Hepatocyte (in vitro differentiated cells): ENCODE measurements at regions not wholly inside any gene's neighbourhood (a gene's known extent, or its start where the extent isn't known, plus 50 kb on each side); places are given as distances from the start of the nearest gene placed in this dataset.

Experiments
- DNase-seq: peaks from one replicate; pipeline ENCODE4 v3.0.0-alpha.2; 2016; ENCODE audit warnings: low spot score
- H2AFZ ChIP-seq: fragments of 200-600 bp; sonication (generic); 2 replicates; pipeline ENCODE4 v1.6.0; 2016; ENCODE audit warnings: antibody characterized with exemption, mild to moderate bottlenecking
- H3K27ac ChIP-seq: fragments of 200-600 bp; sonication (generic); 2 replicates; pipeline ENCODE4 v1.5.1; 2016; ENCODE audit warnings: mild to moderate bottlenecking
- H3K27me3 ChIP-seq: fragments of 200-600 bp; sonication (generic); 2 replicates; pipeline ENCODE4 v1.6.1; 2016
- H3K36me3 ChIP-seq: fragments of 200-600 bp; sonication (generic); replicated peaks from 2 replicates; pipeline ENCODE4 v1.5.1; 2016; ENCODE audit warnings: low read depth; ENCODE audit not compliant: insufficient read depth
- H3K4me1 ChIP-seq: fragments of 200-600 bp; sonication (generic); 2 replicates; pipeline ENCODE4 v1.5.1; 2016; ENCODE audit warnings: mild to moderate bottlenecking, moderate library complexity; ENCODE audit not compliant: insufficient read depth
- H3K4me2 ChIP-seq: fragments of 200-600 bp; sonication (generic); 2 replicates; pipeline ENCODE4 v1.6.0; 2016
- H3K4me3 ChIP-seq: fragments of 200-600 bp; sonication (generic); 2 replicates; pipeline ENCODE4 v1.5.1; 2016; ENCODE audit warnings: mild to moderate bottlenecking
- H3K79me2 ChIP-seq: fragments of 200-600 bp; sonication (generic); 2 replicates; pipeline ENCODE4 v1.6.0; 2017; ENCODE audit warnings: mild to moderate bottlenecking
- H3K9me2 ChIP-seq: fragments of 200-600 bp; sonication (generic); replicated peaks from 2 replicates; pipeline ENCODE4 v1.6.0; 2017; ENCODE audit warnings: mild to moderate bottlenecking; ENCODE audit not compliant: insufficient read depth
- H3K9me3 ChIP-seq: fragments of 200-600 bp; sonication (generic); 2 replicates; pipeline ENCODE4 v1.5.1; 2016; ENCODE audit warnings: low read depth, mild to moderate bottlenecking
- H4K20me1 ChIP-seq: fragments of 200-600 bp; sonication (generic); 2 replicates; pipeline ENCODE4 v1.6.0; 2016; ENCODE audit warnings: mild to moderate bottlenecking; ENCODE audit not compliant: insufficient read depth, poor library complexity, severe bottlenecking
- EZH2 ChIP-seq: fragments of 200-600 bp; sonication (generic); IDR thresholded peaks from 2 replicates; pipeline ENCODE4 v1.6.1; 2016; ENCODE audit warnings: antibody characterized with exemption, mild to moderate bottlenecking, borderline replicate concordance
- EZH2phosphoT487 ChIP-seq: fragments of 200-600 bp; sonication (generic); IDR thresholded peaks from one replicate; pipeline ENCODE4 v1.6.1; 2018; ENCODE audit warnings: antibody characterized with exemption, mild to moderate bottlenecking, low read depth, moderate library complexity; ENCODE audit not compliant: unreplicated experiment, severe bottlenecking
- WGBS: methylation state at CpG from one replicate; pipeline ENCODE4 v1.1.6; 2016; ENCODE audit warnings: low lambda C conversion rate; ENCODE audit errors: missing lambda C conversion rate; 5-methylcytosine and 5-hydroxymethylcytosine counted together
- TF ChIP-seq, protein P1 (sequence below): fragments of 200-600 bp; sonication (generic); IDR thresholded peaks from 2 replicates; pipeline ENCODE4 v1.5.1; 2016; ENCODE audit warnings: antibody characterized with exemption, mild to moderate bottlenecking; ENCODE audit not compliant: poor library complexity

DNA sequence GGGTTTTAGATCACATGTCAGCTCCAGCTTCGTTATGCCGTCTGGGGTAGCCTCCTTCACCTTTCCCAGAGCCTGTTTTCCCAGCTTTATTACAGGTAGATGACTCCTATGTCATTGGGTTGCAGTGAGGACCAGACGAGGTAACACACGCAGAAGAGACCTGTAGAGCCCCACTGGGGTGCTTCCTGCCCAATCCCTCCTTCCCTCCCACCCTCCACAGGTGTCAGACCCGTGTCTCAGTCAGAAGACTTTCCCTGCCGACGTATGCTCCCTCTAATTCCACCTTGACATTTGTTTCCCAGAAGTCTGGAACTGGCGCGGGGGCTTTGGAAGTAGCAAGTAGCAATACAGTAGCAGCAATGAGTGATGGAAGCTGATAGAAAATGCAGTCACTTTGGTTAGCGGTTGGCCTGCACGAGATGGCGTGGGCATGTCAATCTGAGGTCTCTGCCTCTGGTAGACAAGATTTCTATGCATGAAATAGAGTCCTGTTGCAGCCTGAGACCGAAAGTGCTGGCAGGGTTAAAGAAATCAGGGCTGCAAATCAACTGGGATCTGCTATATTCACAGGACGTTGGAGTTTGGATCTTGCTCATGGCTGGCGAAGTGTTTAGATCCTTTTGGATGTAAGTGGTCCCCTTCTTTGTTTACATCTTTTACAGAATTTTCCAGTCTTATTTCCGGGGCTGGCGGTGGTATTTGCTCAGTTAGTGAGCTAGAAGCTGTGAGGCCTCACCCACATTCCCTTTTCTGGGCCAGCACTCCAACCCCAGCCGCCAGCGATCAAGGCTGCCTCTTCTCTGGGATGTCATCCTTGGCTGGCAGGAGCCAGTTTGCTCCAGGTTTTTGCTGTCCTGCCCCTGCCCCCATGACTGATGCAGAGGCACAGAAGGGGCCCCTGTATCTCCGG lies 78.3 kb upstream of the KMT2C start:
- DNase-seq, result no peak
- no peak overlapping the region for H3K4me2 ChIP-seq
- no peaks in the 10 kb centered on the region for H3K9me3 ChIP-seq
- no peaks in the 10 kb centered on the region for H3K4me1 ChIP-seq
- H3K9me2 ChIP-seq, result no peaks in the 10 kb centered on the region
- H3K27ac ChIP-seq, result no peak overlapping the region
- H4K20me1 ChIP-seq, result no peaks in the 10 kb centered on the region
- WGBS, result 82% methylated on average over 20 of the region's 20 CpGs
- H3K36me3 ChIP-seq, result no peaks in the 10 kb centered on the region
- H3K79me2 ChIP-seq, result no peaks in the 10 kb centered on the region
- no peak overlapping the region for H3K4me3 ChIP-seq
- H3K27me3 ChIP-seq, result no peaks in the 10 kb centered on the region
- TF ChIP-seq EZH2phosphoT487 (no peak), EZH2 (no peak)
- no peak overlapping the region for H2AFZ ChIP-seq

DNA sequence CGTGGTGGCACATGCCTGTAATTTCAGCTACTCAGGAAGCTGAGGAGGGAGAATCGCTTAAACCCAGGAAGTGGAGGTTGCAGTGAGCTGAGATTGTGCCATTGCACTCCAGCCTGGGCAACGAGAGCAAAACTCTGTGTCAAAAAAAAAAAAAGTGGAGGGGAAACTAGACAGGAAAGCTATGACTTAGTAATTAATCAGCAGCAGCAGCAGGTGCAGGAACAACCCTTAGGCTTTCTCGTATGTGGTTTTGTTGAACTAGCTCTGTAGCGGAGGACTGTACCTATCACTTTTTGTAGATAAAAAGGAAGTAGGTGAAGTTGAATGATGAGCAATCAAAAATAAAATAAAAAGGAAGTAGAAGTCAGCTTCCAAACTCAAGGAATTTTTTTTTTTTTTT lies 76.9 kb upstream of the KMT2C start:
- Histone ChIP-seq H3K36me3 (no peaks in the 10 kb centered on the region), H3K4me3 (no peak overlapping the region), H3K79me2 (no peaks in the 10 kb centered on the region), H3K4me2 (no peak overlapping the region), H3K27me3 (no peaks in the 10 kb centered on the region), H3K9me3 (no peaks in the 10 kb centered on the region), H2AFZ (no peak overlapping the region), H3K27ac (no peak overlapping the region), H3K4me1 (no peaks in the 10 kb centered on the region), H4K20me1 (no peaks in the 10 kb centered on the region), H3K9me2 (no peaks in the 10 kb centered on the region)
- TF ChIP-seq EZH2phosphoT487 (no peak), EZH2 (no peak)
- TF ChIP-seq, protein P1, sequence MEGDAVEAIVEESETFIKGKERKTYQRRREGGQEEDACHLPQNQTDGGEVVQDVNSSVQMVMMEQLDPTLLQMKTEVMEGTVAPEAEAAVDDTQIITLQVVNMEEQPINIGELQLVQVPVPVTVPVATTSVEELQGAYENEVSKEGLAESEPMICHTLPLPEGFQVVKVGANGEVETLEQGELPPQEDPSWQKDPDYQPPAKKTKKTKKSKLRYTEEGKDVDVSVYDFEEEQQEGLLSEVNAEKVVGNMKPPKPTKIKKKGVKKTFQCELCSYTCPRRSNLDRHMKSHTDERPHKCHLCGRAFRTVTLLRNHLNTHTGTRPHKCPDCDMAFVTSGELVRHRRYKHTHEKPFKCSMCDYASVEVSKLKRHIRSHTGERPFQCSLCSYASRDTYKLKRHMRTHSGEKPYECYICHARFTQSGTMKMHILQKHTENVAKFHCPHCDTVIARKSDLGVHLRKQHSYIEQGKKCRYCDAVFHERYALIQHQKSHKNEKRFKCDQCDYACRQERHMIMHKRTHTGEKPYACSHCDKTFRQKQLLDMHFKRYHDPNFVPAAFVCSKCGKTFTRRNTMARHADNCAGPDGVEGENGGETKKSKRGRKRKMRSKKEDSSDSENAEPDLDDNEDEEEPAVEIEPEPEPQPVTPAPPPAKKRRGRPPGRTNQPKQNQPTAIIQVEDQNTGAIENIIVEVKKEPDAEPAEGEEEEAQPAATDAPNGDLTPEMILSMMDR, result no peak
- no peak for DNase-seq
- 87% methylated on average over 5 of the region's 5 CpGs for WGBS

DNA sequence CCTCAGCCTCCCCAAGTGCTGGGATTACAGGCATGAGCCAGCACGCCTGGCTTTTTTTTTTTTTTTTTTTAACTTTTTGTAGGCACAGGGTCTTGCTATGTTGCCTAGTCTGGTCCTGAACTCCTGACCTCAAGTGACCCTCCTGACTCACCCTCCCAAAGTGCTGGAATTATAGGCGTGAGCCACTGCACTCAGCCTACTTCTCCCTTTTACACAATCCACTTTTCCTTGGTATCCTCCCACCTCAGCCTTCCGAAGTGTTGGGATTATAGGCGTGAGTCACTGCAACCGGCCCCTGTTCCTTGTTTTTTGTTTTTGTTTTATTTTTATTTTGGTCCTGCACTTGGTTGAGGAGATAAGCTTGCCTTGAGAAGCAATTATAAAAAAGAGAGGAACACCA lies 75.9 kb upstream of the KMT2C start:
- no peaks in the 10 kb centered on the region for H3K9me3 ChIP-seq
- TF ChIP-seq, protein P1, result no peak
- TF ChIP-seq EZH2phosphoT487 (no peak), EZH2 (no peak)
- no peak for DNase-seq
- H3K27ac ChIP-seq, result no peak overlapping the region
- H3K4me3 ChIP-seq, result no peak overlapping the region
- H3K36me3 ChIP-seq, result no peaks in the 10 kb centered on the region
- H2AFZ ChIP-seq, result no peak overlapping the region
- no peaks in the 10 kb centered on the region for H4K20me1 ChIP-seq
- no peaks in the 10 kb centered on the region for H3K9me2 ChIP-seq
- WGBS, result 87% methylated on average over 5 of the region's 5 CpGs
- no peaks in the 10 kb centered on the region for H3K27me3 ChIP-seq
- H3K4me1 ChIP-seq, result no peaks in the 10 kb centered on the region
- no peak overlapping the region for H3K4me2 ChIP-seq
- no peaks in the 10 kb centered on the region for H3K79me2 ChIP-seq

DNA sequence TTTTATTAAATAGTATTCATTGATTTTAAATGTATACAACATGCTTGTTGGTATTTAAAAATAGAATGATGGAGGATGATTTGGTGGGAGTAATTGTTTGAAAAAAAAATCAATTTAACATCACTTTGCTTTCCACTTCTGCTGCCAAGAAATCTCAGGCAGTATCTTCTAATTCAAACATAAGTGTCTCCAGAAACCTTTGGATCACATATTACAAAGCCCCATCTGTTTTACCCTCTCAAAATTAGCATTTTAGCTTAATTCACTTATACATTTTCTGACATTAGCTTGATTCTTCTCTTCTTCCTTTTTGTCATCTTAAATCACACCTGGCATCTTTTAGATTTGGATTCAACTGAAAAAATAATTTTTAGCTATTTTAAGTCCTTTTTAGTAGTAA lies 72.9 kb upstream of the KMT2C start:
- Histone ChIP-seq H2AFZ (no peak overlapping the region), H3K79me2 (no peaks in the 10 kb centered on the region), H3K9me2 (no peaks in the 10 kb centered on the region), H3K4me1 (no peaks in the 10 kb centered on the region), H3K4me2 (no peak overlapping the region), H3K36me3 (no peaks in the 10 kb centered on the region), H3K27me3 (no peaks in the 10 kb centered on the region), H3K9me3 (no peaks in the 10 kb centered on the region), H3K4me3 (no peak overlapping the region), H3K27ac (no peak overlapping the region), H4K20me1 (no peaks in the 10 kb centered on the region)
- TF ChIP-seq, protein P1, result no peak
- TF ChIP-seq EZH2phosphoT487, result no peak
- no peak for TF ChIP-seq EZH2
- no peak for DNase-seq
